ENCODE measurements at regions not wholly inside any gene's neighbourhood (a gene's known extent, or its start where the extent isn't known, plus 50 kb on each side); places are given as distances from the start of the nearest gene placed in this dataset.

- no peak for TF ChIP-seq CTCF (IDR thresholded peaks at IDR 0.05; ENCODE audit: low read depth, low read length, missing input control)
- TF ChIP-seq YY1 (IDR thresholded peaks at IDR 0.05), result peak; percentile 43
- TF ChIP-seq HNF4G (IDR thresholded peaks at IDR 0.05), result peak; percentile 5
Observed at GRCh38 chr18:46418663-46419260, 238.3 kb downstream of the LOXHD1 start (continued).

- Histone ChIP-seq H3K27ac (ENCODE audit: low read depth in 1 of 2, low read length in 2 of 2) (peak overlapping the region; percentile 84 to 88), H3K4me1 (ENCODE audit: control insufficient read depth in 4 of 4, insufficient read depth in 4 of 4, low read length in 3 of 4) (peaks cover 19 to 43% (median 36%) of the 10 kb centered on the region in 4 donors), H3K27me3 (ENCODE audit: control insufficient read depth in 4 of 4, insufficient read depth in 4 of 4, low read length in 3 of 4) (no peaks in the 10 kb centered on the region), H3K9me3 (ENCODE audit: control insufficient read depth in 4 of 4, low read length in 3 of 4) (no peaks in the 10 kb centered on the region), H3K36me3 (ENCODE audit: control insufficient read depth in 4 of 4, insufficient read depth in 3 of 4, low read depth in 1 of 4, low read length in 3 of 4) (no peaks in the 10 kb centered on the region), H3K4me3 (ENCODE audit: low read depth in 1 of 3, low read length in 3 of 3) (no peak overlapping the region), H3K9ac (ENCODE audit: low read depth in 1 of 2, low read length in 2 of 2) (no peak overlapping the region)
- WGBS, result 54% methylated on average over 12 of the region's 12 CpGs
- DNase-seq (ENCODE audit: low spot score), result no peak
- no peak for TF ChIP-seq FOXA1 (IDR thresholded peaks at IDR 0.05)
- no peak for TF ChIP-seq EGR1 (IDR thresholded peaks at IDR 0.05; ENCODE audit: low read depth in 2 of 2)
- no peak for TF ChIP-seq ATF3 (IDR thresholded peaks at IDR 0.05)
- no peak for TF ChIP-seq ZBTB33 (IDR thresholded peaks at IDR 0.05)
- TF ChIP-seq REST (IDR thresholded peaks at IDR 0.05), result peak; percentile 18
- TF ChIP-seq JUND (IDR thresholded peaks at IDR 0.05), result no peak
- TF ChIP-seq TAF1 (conservative IDR thresholded peaks at IDR 0.05), result no peak
- peak in 1 of 2 donors; percentile 66 for TF ChIP-seq RXRA (IDR thresholded peaks at IDR 0.05)
- peak; percentile 23 for TF ChIP-seq NR2F2 (IDR thresholded peaks at IDR 0.05)
- TF ChIP-seq YY1 (IDR thresholded peaks at IDR 0.05), result peak; percentile 32
- TF ChIP-seq GABPA (IDR thresholded peaks at IDR 0.05 in 1 of 2, conservative IDR thresholded peaks at IDR 0.05 in 1 of 2), result no peak
- TF ChIP-seq MAX (IDR thresholded peaks at IDR 0.05), result peak; percentile 22
- TF ChIP-seq RAD21 (IDR thresholded peaks at IDR 0.05), result no peak
- TF ChIP-seq CTCF (IDR thresholded peaks at IDR 0.05; ENCODE audit: low read depth, low read length, missing input control), result peak; percentile 14
- no peak for TF ChIP-seq SP1 (IDR thresholded peaks at IDR 0.05)
- TF ChIP-seq FOXA2 (IDR thresholded peaks at IDR 0.05), result no peak
- TF ChIP-seq HNF4A (conservative IDR thresholded peaks at IDR 0.05), result peak; percentile 64 to 80
- TF ChIP-seq HNF4G (IDR thresholded peaks at IDR 0.05), result no peak
Observed at GRCh38 chr18:46419391-46420141, 237.5 kb downstream of the LOXHD1 start.

Measured in liver (tissue), 8 donors.